GM18505 (cell line): ENCODE measurements at regions not wholly inside any gene's neighbourhood (a gene's known extent, or its start where the extent isn't known, plus 50 kb on each side); places are given as distances from the start of the nearest gene placed in this dataset.
"Not testable (repeated sequence)": the region's sequence is repeated elsewhere in the genome, so short reads cannot be mapped to it uniquely, and the experiment has no call there.

Experiments used
- ATAC-seq: cut with Tn5 transposase; IDR thresholded peaks from one replicate; pipeline ENCODE4 v1.9.1; 2021; ENCODE audit not compliant: unreplicated experiment
- POLR2A ChIP-seq: IDR thresholded peaks from 4 replicates; pipeline ENCODE4 v1.6.1; 2011; ENCODE audit warnings: borderline replicate concordance; ENCODE audit not compliant: insufficient read depth, insufficient read length; ENCODE audit errors: extremely low read depth

DNA sequence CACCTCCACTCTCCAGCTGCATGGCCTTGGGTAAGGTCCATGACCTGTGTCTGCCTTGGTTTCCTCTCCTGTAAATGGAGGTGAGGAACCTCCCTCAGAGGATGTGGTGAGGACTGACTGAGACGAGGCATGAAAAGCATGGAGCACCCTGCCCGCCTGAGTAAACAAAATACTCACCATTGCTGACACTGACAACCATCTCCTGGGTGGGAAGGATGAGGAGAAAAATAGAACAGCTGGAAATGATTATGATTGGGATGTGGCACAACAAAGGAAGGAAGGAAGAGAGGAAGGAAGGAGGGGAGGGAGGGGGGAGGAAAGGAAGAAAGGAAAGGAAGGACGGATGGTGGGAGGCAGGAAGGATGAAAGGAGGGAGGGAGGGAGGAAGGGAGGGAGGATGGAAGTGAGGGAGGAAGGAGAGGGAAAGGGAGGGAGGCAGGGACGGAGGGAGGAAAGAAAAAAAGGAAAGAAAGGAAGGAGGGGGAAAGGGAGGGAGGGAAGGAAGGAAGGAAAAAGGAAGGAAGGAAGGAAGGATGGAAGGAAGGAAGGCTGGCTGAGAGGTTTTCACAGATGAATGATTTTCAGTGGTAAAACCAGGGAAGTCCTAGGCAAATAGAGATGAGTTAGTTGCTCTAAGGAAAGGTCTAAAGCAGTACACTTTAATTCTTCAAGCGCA, 276.5 kb upstream of the XYLT1 start:
- ATAC-seq, result no peak
- TF ChIP-seq POLR2A, result no peak

DNA sequence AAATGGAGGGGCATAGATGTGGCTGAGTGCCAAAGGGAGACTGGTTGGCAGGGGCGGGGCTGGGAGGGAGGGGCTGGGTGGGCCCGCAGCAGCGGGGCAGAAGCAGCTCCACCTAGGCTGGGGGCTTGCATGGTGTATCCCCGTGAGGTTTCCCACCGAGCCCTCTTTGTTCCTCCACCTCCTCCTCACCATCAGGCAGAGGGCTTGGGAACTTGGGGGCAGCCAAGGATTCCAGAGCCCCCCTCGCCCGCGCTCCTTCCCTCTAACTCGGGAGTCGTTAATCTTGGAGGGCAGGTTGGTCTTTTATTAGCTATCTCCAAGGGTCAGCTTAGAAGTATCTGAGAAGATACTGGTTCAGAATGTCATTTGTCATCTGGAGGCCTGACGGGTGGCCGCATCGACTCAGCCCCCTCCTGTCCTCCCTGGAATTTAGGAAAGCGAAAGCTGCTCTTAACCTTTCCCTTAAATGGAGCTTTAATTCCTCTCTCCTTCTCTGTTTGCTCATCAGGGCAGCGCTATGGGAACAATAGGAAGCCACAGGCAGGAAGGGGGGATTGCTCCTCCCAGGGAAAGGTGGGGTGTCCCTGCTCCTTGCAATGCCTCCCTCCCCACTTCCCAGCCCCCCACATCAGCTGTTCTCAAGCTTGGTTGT, 274.3 kb upstream of the XYLT1 start:
- TF ChIP-seq POLR2A, result no peak
- ATAC-seq, result no peak

DNA sequence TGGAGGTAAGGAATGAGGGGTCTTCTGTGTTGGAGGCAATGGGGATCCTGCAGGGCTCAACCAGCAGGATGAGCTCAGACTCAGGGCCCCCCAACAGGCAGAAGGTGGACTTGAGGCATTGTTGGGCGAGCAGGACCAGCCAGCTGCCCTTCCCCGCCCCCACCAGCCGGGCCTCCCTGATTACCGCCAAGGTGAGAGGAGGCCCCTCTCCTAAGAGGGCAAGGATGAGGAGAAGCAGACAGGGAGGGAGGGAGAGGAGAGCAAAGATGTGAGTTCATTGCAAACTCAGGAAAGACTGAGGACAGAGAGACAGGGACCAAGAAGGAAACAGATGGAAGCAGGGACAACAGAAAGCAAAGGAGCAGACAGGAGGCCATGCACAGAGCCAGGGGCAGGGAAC, 272.8 kb upstream of the XYLT1 start:
- no peak for ATAC-seq
- no peak for TF ChIP-seq POLR2A

DNA sequence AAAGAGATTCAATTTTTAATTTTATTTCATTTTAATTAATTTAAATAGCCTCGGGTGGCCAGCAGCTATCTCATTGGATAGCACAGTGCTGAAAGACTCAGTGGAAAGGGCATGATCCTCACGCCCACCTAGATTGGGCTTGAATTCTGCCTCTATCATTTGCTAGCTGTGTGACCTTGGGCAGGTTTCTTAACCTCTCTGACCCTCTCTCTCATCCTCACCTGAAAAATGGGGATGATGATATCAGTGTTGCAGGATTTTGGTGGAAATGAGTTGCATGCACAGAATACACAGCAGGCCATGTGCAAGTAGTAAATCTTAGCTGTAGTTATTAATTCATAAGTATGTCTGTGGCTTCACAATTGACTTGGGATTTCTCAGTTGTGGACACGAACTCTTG, 272.4 kb upstream of the XYLT1 start:
- TF ChIP-seq POLR2A, result no peak
- ATAC-seq, result no peak

DNA sequence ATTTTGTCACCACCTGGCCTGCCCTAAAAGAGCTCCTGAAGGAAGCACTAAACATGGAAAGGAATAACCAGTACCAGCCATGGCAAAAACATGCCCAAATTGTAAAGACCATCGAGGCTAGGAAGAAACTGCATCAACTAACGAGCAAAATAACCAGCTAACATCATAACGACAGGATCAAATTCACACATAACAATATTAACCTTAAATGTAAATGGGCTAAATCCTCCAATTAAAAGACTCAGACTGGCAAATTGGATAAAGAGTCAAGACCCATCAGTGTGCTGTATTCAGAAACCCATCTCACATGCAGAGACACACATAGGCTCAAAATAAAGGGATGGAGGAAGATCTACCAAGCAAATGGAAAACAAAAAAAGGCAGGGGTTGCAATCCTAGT, 264.3 kb upstream of the XYLT1 start:
- not testable (repeated sequence) for ATAC-seq

DNA sequence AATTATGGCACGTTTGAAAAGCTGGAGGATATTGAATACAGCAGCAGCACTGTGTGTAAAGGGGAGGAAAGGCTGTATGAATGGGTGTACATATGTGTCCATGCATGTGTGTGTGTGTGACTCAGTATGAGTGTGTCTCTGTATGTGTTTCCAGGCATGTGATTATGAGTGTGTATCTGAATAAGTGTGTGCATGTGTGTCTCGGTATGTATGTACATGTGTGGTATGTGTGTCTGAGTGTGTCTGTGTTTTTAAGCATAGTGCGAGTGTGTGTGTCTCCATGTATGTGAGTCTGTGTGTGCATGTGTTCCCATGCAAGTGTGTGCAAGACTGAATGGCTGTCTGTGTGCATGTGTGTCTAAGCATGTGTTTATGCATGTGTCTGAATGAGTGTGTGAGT, 259.1 kb upstream of the XYLT1 start:
- no peak for TF ChIP-seq POLR2A
- no peak for ATAC-seq

DNA sequence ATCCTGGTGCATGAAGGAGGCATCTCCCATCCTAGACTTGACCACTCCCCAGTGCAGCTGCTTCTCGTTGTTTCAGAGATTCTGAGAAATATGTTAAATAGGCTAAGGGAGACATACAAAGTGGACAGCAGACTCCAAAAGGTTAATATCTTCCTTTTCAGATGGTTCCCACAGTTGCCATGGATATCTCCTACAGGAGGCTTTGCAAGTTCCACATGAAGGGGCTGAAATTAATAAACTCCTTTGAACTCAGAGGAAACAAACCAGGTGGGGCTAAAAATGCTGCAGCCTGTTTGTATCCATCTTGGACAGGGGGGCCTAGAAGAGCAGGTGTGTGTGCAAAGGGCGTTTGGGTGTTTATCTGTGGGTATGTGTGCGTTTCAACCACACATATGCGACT, 257.4 kb upstream of the XYLT1 start:
- ATAC-seq, result no peak
- TF ChIP-seq POLR2A, result no peak

DNA sequence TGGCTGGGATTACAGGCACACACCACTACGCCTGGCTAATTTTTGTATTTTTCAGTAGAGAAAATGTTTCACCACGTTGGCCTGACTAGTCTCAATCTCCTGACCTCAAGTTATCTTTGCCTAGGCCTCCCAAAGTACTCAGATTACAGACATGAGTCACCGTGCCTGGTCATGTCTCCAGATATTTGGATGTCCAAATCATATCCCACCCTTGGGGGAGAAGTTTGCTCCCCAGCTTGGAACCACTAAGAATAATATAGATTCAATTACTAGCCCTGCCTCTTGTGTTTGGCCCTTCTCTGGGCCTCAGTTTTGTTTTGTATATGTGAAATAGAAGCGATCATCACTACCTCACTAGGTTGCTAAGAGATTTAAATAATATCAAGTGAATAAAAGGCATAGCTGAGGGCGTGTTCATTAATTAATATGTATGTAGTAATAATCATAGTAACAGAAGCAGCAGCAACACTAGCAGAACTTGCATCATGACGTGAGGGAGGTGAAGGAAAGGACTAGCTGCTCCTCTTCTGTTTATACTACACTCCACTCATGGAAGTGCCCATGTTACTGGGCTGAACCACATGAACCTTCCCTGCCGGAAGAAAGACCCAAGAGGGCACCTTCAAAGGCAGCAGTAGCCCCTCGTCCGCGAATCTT, 253.6 kb upstream of the XYLT1 start:
- no peak for TF ChIP-seq POLR2A

DNA sequence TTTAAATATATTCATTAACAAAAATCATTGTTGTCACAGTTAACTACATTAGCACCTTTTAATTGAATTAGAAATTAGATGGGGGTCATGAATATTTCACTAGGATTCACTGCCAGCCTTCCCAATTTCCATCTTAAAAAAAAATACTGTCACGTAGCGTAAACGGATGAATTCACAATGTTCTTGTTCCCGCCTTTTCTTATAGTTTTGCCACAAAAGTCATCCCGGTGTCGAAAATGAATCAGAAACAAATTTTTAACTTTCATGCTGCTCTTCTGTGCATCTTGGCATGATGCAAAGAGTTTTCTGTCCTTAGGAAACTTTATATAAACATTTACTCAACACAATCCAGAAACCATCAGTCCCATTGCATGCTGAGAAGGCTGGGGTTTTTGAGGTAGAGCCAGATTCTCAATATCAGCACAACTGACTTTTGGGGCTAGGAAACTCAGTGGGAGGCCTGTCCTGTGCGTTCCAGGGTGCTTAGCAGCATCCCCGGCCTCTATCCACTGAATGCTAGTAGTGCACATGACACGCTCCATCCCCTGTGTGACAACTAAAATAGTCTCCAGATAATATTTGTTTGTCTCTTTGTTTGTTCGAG, 252.9 kb upstream of the XYLT1 start:
- no peak for TF ChIP-seq POLR2A
- ATAC-seq, result no peak

More for the DNA sequence above, 253.6 kb upstream of the XYLT1 start:
- no peak for ATAC-seq

DNA sequence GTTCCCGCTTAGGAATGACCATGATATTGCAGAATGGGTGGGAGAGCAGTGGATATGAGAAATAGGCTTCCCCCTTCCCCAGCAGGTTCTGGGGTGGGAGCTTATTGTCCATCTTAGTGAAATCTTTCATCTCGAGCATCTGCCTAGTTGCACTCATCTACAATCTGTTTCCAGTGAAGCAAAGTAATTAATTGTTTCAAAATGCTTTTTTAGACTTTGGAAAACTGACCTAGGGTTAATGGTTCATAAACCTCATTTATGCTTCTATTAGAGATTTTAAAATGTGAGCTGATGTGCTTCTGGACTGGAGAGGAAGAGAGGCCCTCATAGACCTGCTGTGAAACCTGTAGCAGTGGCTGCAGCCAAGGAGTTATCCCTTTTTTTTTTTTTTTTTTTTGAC, 247.7 kb upstream of the XYLT1 start:
- no peak for TF ChIP-seq POLR2A
- ATAC-seq, result no peak

DNA sequence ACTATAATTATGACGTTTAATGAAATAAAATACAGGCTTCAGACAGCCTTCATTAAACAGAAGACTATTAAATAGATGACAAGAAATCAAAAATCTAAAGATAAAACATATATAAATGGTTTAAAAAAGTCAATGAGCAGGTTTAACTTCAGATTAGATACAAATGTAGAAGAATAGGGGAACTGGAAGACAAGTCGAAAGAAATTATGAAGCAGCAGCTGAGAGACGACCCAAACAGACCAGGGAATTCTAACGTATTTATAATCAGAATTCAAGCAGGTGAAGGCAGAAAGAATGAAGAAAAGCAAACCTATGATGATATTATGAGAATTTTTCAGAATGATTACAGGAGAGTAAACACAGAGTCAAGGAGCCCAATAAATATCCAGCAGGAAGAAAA, 235.1 kb upstream of the XYLT1 start:
- no peak for TF ChIP-seq POLR2A
- no peak for ATAC-seq

DNA sequence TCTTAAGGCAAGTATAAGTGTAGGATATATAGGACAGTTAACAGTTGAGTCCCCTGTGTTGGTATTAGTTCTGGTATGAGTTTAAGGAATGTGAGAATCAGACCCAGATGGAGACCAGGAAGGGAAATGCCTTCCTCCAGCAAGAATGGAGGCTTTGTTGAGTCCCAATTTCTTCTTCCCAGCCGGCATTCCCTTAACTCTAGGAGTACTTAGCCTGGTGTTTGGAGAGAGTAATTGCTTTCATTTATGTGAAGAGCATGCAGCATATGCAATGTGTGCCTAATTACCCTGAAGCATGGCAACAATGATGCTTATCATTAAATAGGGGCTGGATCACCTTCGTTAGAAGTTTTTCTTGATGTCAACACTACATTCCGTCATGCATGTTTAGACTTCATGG, 225.9 kb upstream of the XYLT1 start:
- no peak for TF ChIP-seq POLR2A
- no peak for ATAC-seq

DNA sequence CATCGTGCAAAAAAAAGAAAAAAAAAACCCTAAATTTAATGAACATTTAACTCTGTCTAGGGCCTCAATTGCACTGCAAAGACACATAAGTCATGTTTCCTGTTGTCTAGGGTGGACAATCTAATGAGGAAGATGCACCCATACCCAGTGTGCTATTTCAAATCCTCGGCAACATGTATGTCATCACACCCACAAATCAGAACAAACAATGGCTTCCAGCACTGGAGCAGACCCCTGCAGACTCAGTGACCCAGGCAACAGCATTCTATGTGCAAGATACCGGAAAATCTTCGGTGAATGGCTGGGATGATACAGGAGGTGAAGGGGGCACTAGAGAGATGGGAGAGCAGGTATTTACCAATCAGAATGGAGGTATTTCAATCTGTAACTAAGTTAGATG, 221.7 kb upstream of the XYLT1 start:
- TF ChIP-seq POLR2A, result no peak

DNA sequence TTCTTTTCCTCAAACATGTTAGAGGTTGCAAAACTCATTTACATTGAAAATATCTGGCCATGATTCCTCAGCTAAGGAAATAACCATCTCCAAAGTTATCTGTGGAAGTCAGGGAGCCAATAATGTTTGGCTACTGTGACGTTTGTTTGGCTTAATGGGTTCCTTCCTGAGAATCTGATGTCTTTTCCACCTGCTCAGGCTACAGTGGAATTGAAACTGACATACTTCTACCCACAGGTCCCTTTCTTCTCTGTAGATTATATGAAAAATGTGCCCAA, 221.1 kb upstream of the XYLT1 start:
- no peak for ATAC-seq
- TF ChIP-seq POLR2A, result no peak

More for the DNA sequence above, 221.7 kb upstream of the XYLT1 start:
- no peak for ATAC-seq
